ENCODE measurements at regions not wholly inside any gene's neighbourhood (a gene's known extent, or its start where the extent isn't known, plus 50 kb on each side); places are given as distances from the start of the nearest gene placed in this dataset.

DNA sequence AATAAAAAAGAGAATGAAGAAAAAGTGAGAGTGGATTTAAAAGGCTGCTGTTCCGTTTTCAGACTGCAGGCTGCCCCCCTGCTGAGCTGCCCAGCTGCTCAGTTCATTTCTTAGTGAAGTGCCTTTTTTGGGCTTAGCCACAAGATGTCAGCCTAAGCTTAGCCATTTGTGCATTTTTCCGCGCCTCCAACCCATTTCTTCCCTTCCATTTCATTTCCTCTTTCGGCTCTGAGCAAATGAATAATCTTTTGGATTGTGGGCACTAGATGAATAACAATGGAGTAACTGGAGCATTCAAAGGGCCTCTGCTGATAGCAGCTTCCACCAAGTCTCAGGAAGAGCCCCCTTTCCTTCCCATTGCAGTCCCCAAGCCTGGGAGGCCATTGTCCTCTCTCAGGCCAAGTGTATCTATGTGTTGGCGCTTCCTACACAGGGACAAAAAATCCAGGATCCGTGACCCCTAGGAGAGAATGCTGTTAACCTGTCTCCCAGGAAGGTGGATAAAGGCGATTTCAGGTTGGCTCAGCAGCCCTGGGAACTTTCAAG, 83.5 kb upstream of the SPTLC3 start:
- TF ChIP-seq, protein P1, sequence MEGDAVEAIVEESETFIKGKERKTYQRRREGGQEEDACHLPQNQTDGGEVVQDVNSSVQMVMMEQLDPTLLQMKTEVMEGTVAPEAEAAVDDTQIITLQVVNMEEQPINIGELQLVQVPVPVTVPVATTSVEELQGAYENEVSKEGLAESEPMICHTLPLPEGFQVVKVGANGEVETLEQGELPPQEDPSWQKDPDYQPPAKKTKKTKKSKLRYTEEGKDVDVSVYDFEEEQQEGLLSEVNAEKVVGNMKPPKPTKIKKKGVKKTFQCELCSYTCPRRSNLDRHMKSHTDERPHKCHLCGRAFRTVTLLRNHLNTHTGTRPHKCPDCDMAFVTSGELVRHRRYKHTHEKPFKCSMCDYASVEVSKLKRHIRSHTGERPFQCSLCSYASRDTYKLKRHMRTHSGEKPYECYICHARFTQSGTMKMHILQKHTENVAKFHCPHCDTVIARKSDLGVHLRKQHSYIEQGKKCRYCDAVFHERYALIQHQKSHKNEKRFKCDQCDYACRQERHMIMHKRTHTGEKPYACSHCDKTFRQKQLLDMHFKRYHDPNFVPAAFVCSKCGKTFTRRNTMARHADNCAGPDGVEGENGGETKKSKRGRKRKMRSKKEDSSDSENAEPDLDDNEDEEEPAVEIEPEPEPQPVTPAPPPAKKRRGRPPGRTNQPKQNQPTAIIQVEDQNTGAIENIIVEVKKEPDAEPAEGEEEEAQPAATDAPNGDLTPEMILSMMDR (IDR thresholded peaks at IDR 0.05; ENCODE audit: insufficient read depth, low read depth, low read length) = peak; percentile 99
- no peak for TF ChIP-seq EZH2 (IDR thresholded peaks at IDR 0.05; ENCODE audit: insufficient read depth, low read length)
